Left lung (tissue), 4 donors: ENCODE measurements at regions not wholly inside any gene's neighbourhood (a gene's known extent, or its start where the extent isn't known, plus 50 kb on each side); places are given as distances from the start of the nearest gene placed in this dataset.

ENCODE experiments used
- ATAC-seq: fragments of 200-7000 bp; cut with Tn5 transposase; one replicate; pipeline ENCODE4 v1.9.1; 2020; ENCODE audit warnings: moderate library complexity
- DNase-seq, 4 donors: peaks; one replicate each; pipeline ENCODE4 v3.0.0-alpha.2; 2013 to 2020
- H3K27ac ChIP-seq, 2 donors: fragments of 200-600 bp; sonication (generic) in 1 of 2; one replicate each; pipeline versions ENCODE4 v1.5.0 to v1.8.0; 2020 to 2021
- H3K27me3 ChIP-seq, 2 donors: fragments of 200-600 bp; sonication (generic) in 1 of 2; one replicate each; pipeline versions ENCODE4 v1.5.0 to v1.8.0; 2020 to 2021
- H3K36me3 ChIP-seq, 2 donors: fragments of 200-600 bp; sonication (generic) in 1 of 2; one replicate each; pipeline versions ENCODE4 v1.5.0 to v1.8.0; 2020 to 2021
- H3K4me1 ChIP-seq, 2 donors: fragments of 200-600 bp; one replicate each; pipeline ENCODE4 v1.8.0; 2021
- H3K4me3 ChIP-seq, 2 donors: fragments of 200-600 bp; sonication (generic) in 1 of 2; one replicate each; pipeline versions ENCODE4 v1.5.0 to v1.8.0; 2020 to 2021; ENCODE audit warnings: mild to moderate bottlenecking in 1 of 2
- H3K9me3 ChIP-seq, 2 donors: fragments of 200-600 bp; sonication (generic) in 1 of 2; one replicate each; pipeline versions ENCODE4 v1.5.0 to v1.8.0; 2020 to 2021
- CTCF ChIP-seq, 2 donors: fragments of 200-600 bp; sonication (generic) in 1 of 2; IDR thresholded peaks; one replicate each; pipeline versions ENCODE4 v1.5.0 to v1.8.0; 2021; ENCODE audit warnings: antibody characterized with exemption in 2 of 2
- intact Hi-C, 2 donors: fragments of 100-400 bp; cut with DNase I; formaldehyde crosslinking; loops; one replicate each; pipeline versions ENCODE4 v1.11.2 to v1.14.2; 2022
- donor health status: DM: no; HTN: yes; CAD: no.
- donor health status: DM: no; HTN: no; CAD: no.

GRCh38 chr2:493228-493627, 184.0 kb downstream of the TMEM18 start:
- Histone ChIP-seq H3K36me3 (no peaks in the 10 kb centered on the region), H3K4me3 (no peak overlapping the region), H3K27me3 (no peaks in the 10 kb centered on the region), H3K27ac (no peak overlapping the region), H3K4me1 (no peaks in the 10 kb centered on the region), H3K9me3 (peaks cover 0 to 2% of the 10 kb centered on the region in 2 donors)
- intact Hi-C loops = no loop called here
- DNase-seq (no peak), ATAC-seq (no peak)
- TF ChIP-seq CTCF (IDR thresholded peaks at IDR 0.05) = no peak

DNA sequence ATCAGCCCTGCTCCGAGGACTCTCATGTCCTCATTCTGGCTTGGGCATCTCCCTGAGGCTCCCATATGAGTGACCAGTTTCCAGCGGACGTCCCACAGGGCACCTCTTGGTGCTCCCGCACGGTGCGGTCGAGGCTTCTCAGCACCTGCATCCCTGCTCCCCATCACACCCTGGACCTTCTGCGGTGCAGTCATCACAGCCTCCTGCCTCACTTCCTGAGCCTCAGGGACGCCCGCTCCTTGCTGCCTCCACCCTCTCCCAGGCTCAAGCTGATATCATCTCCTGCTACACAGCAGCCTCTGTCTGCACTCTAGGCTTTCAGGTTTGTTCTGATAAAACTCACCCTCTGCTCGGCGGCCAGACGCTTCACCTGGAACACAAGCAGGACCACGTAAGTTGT, 185.0 kb downstream of the TMEM18 start:
- intact Hi-C loops = no loop called here
- Histone ChIP-seq H3K4me3 (no peak overlapping the region), H3K9me3 (peaks cover 0 to 2% of the 10 kb centered on the region in 2 donors), H3K27me3 (no peaks in the 10 kb centered on the region), H3K27ac (no peak overlapping the region), H3K4me1 (no peaks in the 10 kb centered on the region), H3K36me3 (no peaks in the 10 kb centered on the region)
- no peak for DNase-seq
- ATAC-seq = no peak
- TF ChIP-seq CTCF (IDR thresholded peaks at IDR 0.05) = no peak

- H3K4me3 ChIP-seq = no peak overlapping the region
- intact Hi-C loops = no loop called here
- no peaks in the 10 kb centered on the region for H3K4me1 ChIP-seq
- no peak overlapping the region for H3K27ac ChIP-seq
- H3K9me3 ChIP-seq = no peaks in the 10 kb centered on the region
- no peaks in the 10 kb centered on the region for H3K36me3 ChIP-seq
- H3K27me3 ChIP-seq = no peaks in the 10 kb centered on the region
- TF ChIP-seq CTCF (IDR thresholded peaks at IDR 0.05) = no peak
- no peak for ATAC-seq
- DNase-seq = no peak
Measured at GRCh38 chr2:489838-490237, 187.4 kb downstream of the TMEM18 start.

- H3K4me3 ChIP-seq = no peak overlapping the region
- TF ChIP-seq CTCF (IDR thresholded peaks at IDR 0.05) = no peak
- H3K9me3 ChIP-seq = no peaks in the 10 kb centered on the region
- ATAC-seq (no peak), DNase-seq (no peak)
- no peaks in the 10 kb centered on the region for H3K36me3 ChIP-seq
- H3K27ac ChIP-seq = no peak overlapping the region
- H3K4me1 ChIP-seq = no peaks in the 10 kb centered on the region
- H3K27me3 ChIP-seq = no peaks in the 10 kb centered on the region
- intact Hi-C loops = no loop called here
Measured at GRCh38 chr2:489084-489483, 188.1 kb downstream of the TMEM18 start.

GRCh38 chr2:487186-488079, 189.8 kb downstream of the TMEM18 start:
- H3K4me3 ChIP-seq = no peak overlapping the region
- H3K27ac ChIP-seq = no peak overlapping the region
- ATAC-seq = no peak
- no peaks in the 10 kb centered on the region for H3K36me3 ChIP-seq
- H3K27me3 ChIP-seq = no peaks in the 10 kb centered on the region
- no peak for TF ChIP-seq CTCF (IDR thresholded peaks at IDR 0.05)
- DNase-seq = no peak
- H3K9me3 ChIP-seq = no peaks in the 10 kb centered on the region
- H3K4me1 ChIP-seq = no peaks in the 10 kb centered on the region
- intact Hi-C loops = no loop called here
